ENCODE measurements at regions not wholly inside any gene's neighbourhood (a gene's known extent, or its start where the extent isn't known, plus 50 kb on each side); places are given as distances from the start of the nearest gene placed in this dataset.

DNA sequence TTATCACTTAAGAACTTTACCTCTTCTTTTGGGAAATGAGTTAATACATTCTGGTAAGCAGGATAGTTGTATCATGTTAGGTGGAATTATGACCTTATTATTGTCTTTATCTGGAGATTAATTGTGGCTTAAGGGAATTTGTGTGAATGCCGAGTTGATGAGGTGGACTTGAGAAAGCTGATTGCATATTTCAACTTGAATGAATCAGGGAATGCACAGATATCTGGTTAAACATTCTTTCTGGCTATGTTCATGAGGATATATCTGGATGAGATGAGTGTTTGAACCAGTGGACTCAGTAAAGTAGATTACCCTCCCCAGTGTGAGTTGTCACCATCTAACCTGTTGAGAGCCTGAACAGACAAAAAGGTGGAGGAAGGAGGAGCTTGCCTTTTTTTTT, 326.1 kb upstream of the GOT2 start:
- TF ChIP-seq POLR2A (IDR thresholded peaks at IDR 0.05; ENCODE audit: low read depth, low read length) = no peak
- TF ChIP-seq POLR2AphosphoS5 (IDR thresholded peaks at IDR 0.05; ENCODE audit: low read depth, low read length) = no peak

All from GM12892 (cell line).